ENCODE measurements at regions not wholly inside any gene's neighbourhood (a gene's known extent, or its start where the extent isn't known, plus 50 kb on each side); places are given as distances from the start of the nearest gene placed in this dataset.
"Not testable (repeated sequence)": the region's sequence is repeated elsewhere in the genome, so short reads cannot be mapped to it uniquely, and the experiment has no call there.

DNA sequence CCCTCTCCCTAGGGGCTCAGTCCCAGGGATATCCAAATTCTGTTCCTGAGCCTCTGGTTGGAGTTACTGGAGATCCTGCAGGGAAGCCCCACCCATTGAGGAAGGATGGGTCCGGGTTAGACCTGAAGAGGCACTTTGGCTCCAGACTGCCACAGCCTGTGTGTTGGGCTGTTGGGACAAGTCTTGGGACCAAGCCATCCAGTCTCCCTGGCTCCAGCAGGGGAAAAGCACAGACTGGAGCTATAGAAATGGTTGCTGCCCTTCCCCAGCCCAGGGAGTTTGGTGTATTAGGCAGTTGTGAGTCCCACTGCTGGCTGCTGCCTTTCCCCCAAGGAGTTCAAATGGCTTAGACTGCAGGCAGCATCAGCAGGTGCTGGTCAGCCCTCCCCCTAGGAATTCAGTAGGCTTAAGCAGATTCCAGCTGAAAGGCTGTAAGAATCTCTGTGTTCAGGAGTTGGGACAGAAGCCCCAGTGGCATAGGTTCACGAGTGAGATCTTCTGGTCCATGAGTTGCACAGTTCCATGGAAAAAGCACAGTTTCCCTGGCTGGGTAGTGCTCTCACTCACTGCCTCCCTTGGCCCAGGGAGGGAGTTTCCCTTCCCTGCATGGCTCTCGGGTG, 344.0 kb upstream of the EPHA5 start:
- H4K12ac ChIP-seq (ENCODE audit: low read depth, low read length), result no peak overlapping the region
- H3K27ac ChIP-seq (ENCODE audit: low read depth, low read length), result no peak overlapping the region
- no peaks in the 10 kb centered on the region for H3K36me3 ChIP-seq (ENCODE audit: control insufficient read depth in 1 of 2, insufficient read depth in 2 of 2, low read length in 2 of 2)
- no peak for DNase-seq
- no CpG with 5 or more reads among the region's 3 CpGs for WGBS (ENCODE audit: extremely low coverage, insufficient coverage, insufficient read length)
- no peak overlapping the region for H4K91ac ChIP-seq (ENCODE audit: low read depth, low read length)
- no peak overlapping the region for H3K23ac ChIP-seq (ENCODE audit: low read length)
- no peak overlapping the region for H2BK5ac ChIP-seq (ENCODE audit: low read depth, low read length, poor library complexity)
- no peak overlapping the region for H3K18ac ChIP-seq (ENCODE audit: low read length)
- no peaks in the 10 kb centered on the region for H3K9me3 ChIP-seq (ENCODE audit: insufficient read depth, low read depth, low read length)
- no peak overlapping the region for H2BK120ac ChIP-seq (ENCODE audit: insufficient read depth, low read length, poor library complexity)
- H4K8ac ChIP-seq (ENCODE audit: low read depth, low read length), result no peak overlapping the region
- H3K4ac ChIP-seq (ENCODE audit: low read depth, low read length), result no peak overlapping the region
- no peak overlapping the region for H3K4me3 ChIP-seq (ENCODE audit: low read depth, low read length)
- H3K4me2 ChIP-seq (ENCODE audit: low read length), result no peak overlapping the region
- no peak overlapping the region for H3K14ac ChIP-seq (ENCODE audit: low read length)
- H3K4me1 ChIP-seq (ENCODE audit: control insufficient read depth in 1 of 2, insufficient read depth in 2 of 2, low read length in 2 of 2), result no peaks in the 10 kb centered on the region
- no peak overlapping the region for H2AFZ ChIP-seq (ENCODE audit: insufficient read depth, low read length, poor library complexity)
- no peaks in the 10 kb centered on the region for H3K79me2 ChIP-seq (ENCODE audit: control insufficient read depth, insufficient read depth, low read length, poor library complexity)
- no peak overlapping the region for H2BK12ac ChIP-seq (ENCODE audit: low read length)
- H3K27me3 ChIP-seq (ENCODE audit: insufficient read depth, low read length), result no peaks in the 10 kb centered on the region
- H2AK5ac ChIP-seq (ENCODE audit: low read length), result no peak overlapping the region
- no peak overlapping the region for H3K9ac ChIP-seq (ENCODE audit: low read length)
- H3K79me1 ChIP-seq (ENCODE audit: low read length), result no peaks in the 10 kb centered on the region

GRCh38 chr4:66000510-66001117, 330.3 kb upstream of the EPHA5 start:
- Histone ChIP-seq H3K4me3 (ENCODE audit: low read depth, low read length) (no peak overlapping the region), H2BK120ac (ENCODE audit: insufficient read depth, low read length, poor library complexity) (no peak overlapping the region), H3K18ac (ENCODE audit: low read length) (no peak overlapping the region), H3K79me1 (ENCODE audit: low read length) (no peaks in the 10 kb centered on the region), H3K27ac (ENCODE audit: low read depth, low read length) (no peak overlapping the region), H3K23ac (ENCODE audit: low read length) (no peak overlapping the region), H3K27me3 (ENCODE audit: insufficient read depth, low read length) (no peaks in the 10 kb centered on the region), H4K91ac (ENCODE audit: low read depth, low read length) (no peak overlapping the region), H2AK5ac (ENCODE audit: low read length) (no peak overlapping the region), H2AFZ (ENCODE audit: insufficient read depth, low read length, poor library complexity) (no peak overlapping the region), H3K4me1 (ENCODE audit: control insufficient read depth in 1 of 2, insufficient read depth in 2 of 2, low read length in 2 of 2) (no peaks in the 10 kb centered on the region), H3K4ac (ENCODE audit: low read depth, low read length) (no peak overlapping the region), H3K9me3 (ENCODE audit: insufficient read depth, low read depth, low read length) (no peaks in the 10 kb centered on the region), H3K36me3 (ENCODE audit: control insufficient read depth in 1 of 2, insufficient read depth in 2 of 2, low read length in 2 of 2) (no peaks in the 10 kb centered on the region), H3K4me2 (ENCODE audit: low read length) (no peak overlapping the region), H4K12ac (ENCODE audit: low read depth, low read length) (no peak overlapping the region), H3K79me2 (ENCODE audit: control insufficient read depth, insufficient read depth, low read length, poor library complexity) (no peaks in the 10 kb centered on the region), H3K14ac (ENCODE audit: low read length) (no peak overlapping the region), H3K9ac (ENCODE audit: low read length) (no peak overlapping the region), H2BK5ac (ENCODE audit: low read depth, low read length, poor library complexity) (no peak overlapping the region), H4K8ac (ENCODE audit: low read depth, low read length) (no peak overlapping the region), H2BK12ac (ENCODE audit: low read length) (no peak overlapping the region)
- no peak for DNase-seq
- no CpG with 5 or more reads among the region's 1 CpG for WGBS (ENCODE audit: extremely low coverage, insufficient coverage, insufficient read length)

DNA sequence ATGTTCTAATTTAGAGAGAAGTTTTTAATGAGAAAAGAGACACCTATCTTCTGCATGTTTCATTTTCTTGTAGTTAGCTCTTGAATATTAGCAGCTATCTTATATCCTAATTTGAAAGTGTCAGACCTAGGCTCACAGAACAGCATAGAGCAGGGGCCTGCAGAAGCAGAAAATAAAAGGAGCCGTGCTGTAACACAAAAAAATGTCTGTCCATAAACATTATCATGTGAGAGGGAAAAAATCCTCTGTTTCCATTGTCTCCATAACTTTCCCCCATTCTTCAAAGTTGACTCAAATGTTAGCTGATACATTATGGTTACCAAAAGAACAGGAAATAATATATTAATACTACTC, 329.2 kb upstream of the EPHA5 start:
- Histone ChIP-seq H4K12ac (ENCODE audit: low read depth, low read length) (no peak overlapping the region), H3K18ac (ENCODE audit: low read length) (no peak overlapping the region), H3K79me2 (ENCODE audit: control insufficient read depth, insufficient read depth, low read length, poor library complexity) (no peaks in the 10 kb centered on the region)

DNA sequence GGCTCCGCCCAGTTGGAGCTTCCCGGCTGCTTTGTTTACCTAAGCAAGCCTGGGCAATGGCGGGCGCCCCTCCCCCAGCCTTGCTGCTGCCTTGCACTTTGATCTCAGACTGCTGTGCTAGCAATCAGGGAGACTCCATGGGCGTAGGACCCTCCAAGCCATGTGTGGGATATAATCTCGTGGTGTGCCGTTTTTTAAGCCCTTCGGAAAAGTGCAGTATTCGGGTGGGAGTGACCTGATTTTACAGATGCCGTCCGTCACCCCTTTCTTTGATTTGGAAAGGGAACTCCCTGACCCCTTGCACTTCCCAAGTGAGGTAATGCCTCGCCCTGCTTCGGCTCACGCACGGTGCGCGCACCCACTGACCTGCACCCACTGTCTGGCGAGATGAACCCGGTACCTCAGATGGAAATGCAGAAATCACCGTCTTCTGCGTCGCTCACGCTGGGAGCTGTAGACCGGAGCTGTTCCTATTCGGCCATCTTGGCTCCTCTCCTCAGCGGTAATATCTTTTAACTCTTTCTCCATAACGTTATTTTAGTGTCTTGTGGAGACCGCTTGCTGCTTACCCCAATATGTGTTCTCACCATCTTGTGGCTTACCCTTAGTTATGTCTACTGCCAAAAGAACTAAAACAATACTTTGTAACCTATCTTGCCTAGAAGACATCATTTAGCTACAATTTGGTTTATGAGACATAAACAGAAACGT, 328.7 kb upstream of the EPHA5 start:
- no CpG with 5 or more reads among the region's 29 CpGs for WGBS (ENCODE audit: extremely low coverage, insufficient coverage, insufficient read length)
- not testable (repeated sequence) for H3K18ac ChIP-seq (ENCODE audit: low read length); H3K4me1 ChIP-seq (ENCODE audit: control insufficient read depth in 1 of 2, insufficient read depth in 2 of 2, low read length in 2 of 2); H2BK120ac ChIP-seq (ENCODE audit: insufficient read depth, low read length, poor library complexity); H3K4me2 ChIP-seq (ENCODE audit: low read length); H4K12ac ChIP-seq (ENCODE audit: low read depth, low read length); H3K9ac ChIP-seq (ENCODE audit: low read length); H4K8ac ChIP-seq (ENCODE audit: low read depth, low read length); H2AFZ ChIP-seq (ENCODE audit: insufficient read depth, low read length, poor library complexity); H2BK5ac ChIP-seq (ENCODE audit: low read depth, low read length, poor library complexity); H3K36me3 ChIP-seq (ENCODE audit: control insufficient read depth in 1 of 2, insufficient read depth in 2 of 2, low read length in 2 of 2); DNase-seq; H3K27ac ChIP-seq (ENCODE audit: low read depth, low read length); H3K23ac ChIP-seq (ENCODE audit: low read length); H3K27me3 ChIP-seq (ENCODE audit: insufficient read depth, low read length); H2AK5ac ChIP-seq (ENCODE audit: low read length); H4K91ac ChIP-seq (ENCODE audit: low read depth, low read length); H2BK12ac ChIP-seq (ENCODE audit: low read length); H3K4me3 ChIP-seq (ENCODE audit: low read depth, low read length); H3K79me2 ChIP-seq (ENCODE audit: control insufficient read depth, insufficient read depth, low read length, poor library complexity); H3K4ac ChIP-seq (ENCODE audit: low read depth, low read length); H3K14ac ChIP-seq (ENCODE audit: low read length); H3K79me1 ChIP-seq (ENCODE audit: low read length); H3K9me3 ChIP-seq (ENCODE audit: insufficient read depth, low read depth, low read length)

More for the DNA sequence above, 329.2 kb upstream of the EPHA5 start:
- Histone ChIP-seq H2BK5ac (ENCODE audit: low read depth, low read length, poor library complexity) (no peak overlapping the region), H3K27me3 (ENCODE audit: insufficient read depth, low read length) (no peaks in the 10 kb centered on the region), H3K9ac (ENCODE audit: low read length) (no peak overlapping the region), H3K4me2 (ENCODE audit: low read length) (no peak overlapping the region), H2BK12ac (ENCODE audit: low read length) (no peak overlapping the region), H3K36me3 (ENCODE audit: control insufficient read depth in 1 of 2, insufficient read depth in 2 of 2, low read length in 2 of 2) (no peaks in the 10 kb centered on the region), H3K79me1 (ENCODE audit: low read length) (no peaks in the 10 kb centered on the region), H2AFZ (ENCODE audit: insufficient read depth, low read length, poor library complexity) (no peak overlapping the region), H4K91ac (ENCODE audit: low read depth, low read length) (no peak overlapping the region), H3K27ac (ENCODE audit: low read depth, low read length) (no peak overlapping the region), H3K14ac (ENCODE audit: low read length) (no peak overlapping the region), H2BK120ac (ENCODE audit: insufficient read depth, low read length, poor library complexity) (no peak overlapping the region), H3K4me1 (ENCODE audit: control insufficient read depth in 1 of 2, insufficient read depth in 2 of 2, low read length in 2 of 2) (no peaks in the 10 kb centered on the region), H4K8ac (ENCODE audit: low read depth, low read length) (no peak overlapping the region), H3K9me3 (ENCODE audit: insufficient read depth, low read depth, low read length) (no peaks in the 10 kb centered on the region), H2AK5ac (ENCODE audit: low read length) (no peak overlapping the region), H3K4me3 (ENCODE audit: low read depth, low read length) (no peak overlapping the region), H3K23ac (ENCODE audit: low read length) (no peak overlapping the region), H3K4ac (ENCODE audit: low read depth, low read length) (no peak overlapping the region)
- no peak for DNase-seq
- WGBS (ENCODE audit: extremely low coverage, insufficient coverage, insufficient read length), result no CpG with 5 or more reads among the region's 1 CpG
